Esophagus squamous epithelium (tissue), 4 donors: ENCODE measurements at regions not wholly inside any gene's neighbourhood (a gene's known extent, or its start where the extent isn't known, plus 50 kb on each side); places are given as distances from the start of the nearest gene placed in this dataset.

Experiments used
- POLR2A ChIP-seq, 4 donors: fragments of 450-650 bp; IDR thresholded peaks; one replicate each; pipeline ENCODE4 v1.6.1; 2017; ENCODE audit warnings: antibody characterized with exemption in 4 of 4, mild to moderate bottlenecking in 4 of 4, moderate library complexity in 3 of 4
- TF ChIP-seq, protein P1 (sequence below), 6 experiments: fragments of 450-650 bp in 4 of 6; fragments of 200-600 bp in 2 of 6; sonication (generic) in 2 of 6; IDR thresholded peaks; one replicate each; pipeline ENCODE4 v1.5.1; 2016 to 2019; ENCODE audit warnings: antibody characterized with exemption in 6 of 6, mild to moderate bottlenecking in 4 of 6, moderate library complexity in 4 of 6

- no peak for TF ChIP-seq POLR2A (IDR thresholded peaks at IDR 0.05)
- TF ChIP-seq, protein P1, sequence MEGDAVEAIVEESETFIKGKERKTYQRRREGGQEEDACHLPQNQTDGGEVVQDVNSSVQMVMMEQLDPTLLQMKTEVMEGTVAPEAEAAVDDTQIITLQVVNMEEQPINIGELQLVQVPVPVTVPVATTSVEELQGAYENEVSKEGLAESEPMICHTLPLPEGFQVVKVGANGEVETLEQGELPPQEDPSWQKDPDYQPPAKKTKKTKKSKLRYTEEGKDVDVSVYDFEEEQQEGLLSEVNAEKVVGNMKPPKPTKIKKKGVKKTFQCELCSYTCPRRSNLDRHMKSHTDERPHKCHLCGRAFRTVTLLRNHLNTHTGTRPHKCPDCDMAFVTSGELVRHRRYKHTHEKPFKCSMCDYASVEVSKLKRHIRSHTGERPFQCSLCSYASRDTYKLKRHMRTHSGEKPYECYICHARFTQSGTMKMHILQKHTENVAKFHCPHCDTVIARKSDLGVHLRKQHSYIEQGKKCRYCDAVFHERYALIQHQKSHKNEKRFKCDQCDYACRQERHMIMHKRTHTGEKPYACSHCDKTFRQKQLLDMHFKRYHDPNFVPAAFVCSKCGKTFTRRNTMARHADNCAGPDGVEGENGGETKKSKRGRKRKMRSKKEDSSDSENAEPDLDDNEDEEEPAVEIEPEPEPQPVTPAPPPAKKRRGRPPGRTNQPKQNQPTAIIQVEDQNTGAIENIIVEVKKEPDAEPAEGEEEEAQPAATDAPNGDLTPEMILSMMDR (IDR thresholded peaks at IDR 0.05): no peak
Observed at GRCh38 chr13:58806401-58806800, 1174.9 kb downstream of the PCDH17 start.
